WTC11 (cell line): ENCODE measurements at regions not wholly inside any gene's neighbourhood (a gene's known extent, or its start where the extent isn't known, plus 50 kb on each side); places are given as distances from the start of the nearest gene placed in this dataset.

Source experiments
- ATAC-seq: fragments of 200-7000 bp; cut with Tn5 transposase; 2 replicates; pipeline ENCODE4 v1.10.0; 2021; ENCODE audit warnings: mild to moderate bottlenecking, moderate library complexity
- CTCF ChIA-PET: fragments of 300-600 bp; sonication (Branson Sonifier 250); formaldehyde crosslinking; loops from one replicate; lab custom pipeline; 2021; ENCODE audit warnings: antibody characterized with exemption; lab: Charles Lee
- POLR2A ChIA-PET: fragments of 350-600 bp; sonication (Branson Sonifier 250); formaldehyde crosslinking; loops from one replicate; lab custom pipeline; 2021; ENCODE audit warnings: antibody characterized with exemption; lab: Charles Lee
- DNase-seq: peaks from one replicate; pipeline ENCODE4 v3.0.0; 2021; ENCODE audit warnings: low spot score
- H3K27ac Mint-ChIP-seq: 2 replicates; pipeline ENCODE4 v1.8.0; 2021; ENCODE audit warnings: mixed read lengths
- H3K27me3 Mint-ChIP-seq: 2 replicates; pipeline ENCODE4 v1.8.0; 2021; ENCODE audit warnings: low read depth, mild to moderate bottlenecking, moderate library complexity, mixed read lengths
- H3K36me3 Mint-ChIP-seq: 2 replicates; pipeline ENCODE4 v1.8.0; 2021; ENCODE audit warnings: mixed read lengths
- H3K4me1 Mint-ChIP-seq: 2 replicates; pipeline ENCODE4 v1.8.0; 2022; ENCODE audit warnings: mixed read lengths
- H3K4me3 Mint-ChIP-seq: 2 replicates; pipeline ENCODE4 v1.8.0; 2021; ENCODE audit warnings: mild to moderate bottlenecking, moderate library complexity, mixed read lengths
- H3K9me3 Mint-ChIP-seq: 2 replicates; pipeline ENCODE4 v1.8.0; 2021; ENCODE audit warnings: mixed read lengths
- ATF6 ChIP-seq: sonication (generic); formaldehyde crosslinking; IDR thresholded peaks from 2 replicates; pipeline ENCODE4 v1.8.1; 2023; ENCODE audit warnings: mild to moderate bottlenecking, missing genetic modification reagents
- CDX4 ChIP-seq: fragments of 250-450 bp; sonication (Bioruptor Pico); IDR thresholded peaks from 2 replicates; pipeline ENCODE4 v1.9.0; 2021; ENCODE audit warnings: moderate library complexity, mild to moderate bottlenecking, inconsistent platforms, borderline replicate concordance
- CTCF ChIP-seq: fragments of 200-600 bp; IDR thresholded peaks from 2 replicates; pipeline ENCODE4 v1.8.0; 2022; ENCODE audit warnings: antibody characterized with exemption
- FOXK1 ChIP-seq: sonication (generic); formaldehyde crosslinking; IDR thresholded peaks from 2 replicates; pipeline ENCODE4 v1.8.0; 2022; ENCODE audit warnings: mild to moderate bottlenecking, moderate library complexity, missing genetic modification reagents
- GABPB1 ChIP-seq: sonication (generic); formaldehyde crosslinking; IDR thresholded peaks from 2 replicates; pipeline ENCODE4 v1.8.1; 2023; ENCODE audit warnings: mild to moderate bottlenecking, missing genetic modification reagents
- IRF2 ChIP-seq: sonication (generic); formaldehyde crosslinking; IDR thresholded peaks from 2 replicates; pipeline ENCODE4 v1.8.0; 2022; ENCODE audit warnings: low read depth, missing genetic modification reagents, borderline replicate concordance
- MYBL2 ChIP-seq: sonication (generic); formaldehyde crosslinking; IDR thresholded peaks from 2 replicates; pipeline ENCODE4 v1.8.1; 2023; ENCODE audit warnings: mild to moderate bottlenecking, moderate library complexity, missing genetic modification reagents
- NFATC4 ChIP-seq: fragments of 250-450 bp; sonication (Bioruptor Pico); IDR thresholded peaks from 2 replicates; pipeline ENCODE4 v1.9.0; 2021; ENCODE audit warnings: mild to moderate bottlenecking
- NFYB ChIP-seq: sonication (generic); formaldehyde crosslinking; conservative IDR thresholded peaks from 2 replicates; pipeline ENCODE4 v1.8.0; 2022; ENCODE audit warnings: low read depth, missing genetic modification reagents
- NR1H2 ChIP-seq: sonication (generic); formaldehyde crosslinking; IDR thresholded peaks from 2 replicates; pipeline ENCODE4 v1.9.0; 2021; ENCODE audit warnings: mild to moderate bottlenecking, moderate library complexity, missing genetic modification reagents
- RORB ChIP-seq: fragments of 250-450 bp; sonication (Bioruptor Pico); IDR thresholded peaks from 2 replicates; pipeline ENCODE4 v1.9.0; 2021; ENCODE audit warnings: mild to moderate bottlenecking
- STAT6 ChIP-seq: sonication (generic); formaldehyde crosslinking; conservative IDR thresholded peaks from 2 replicates; pipeline ENCODE4 v1.8.1; 2023; ENCODE audit warnings: mild to moderate bottlenecking, low read depth, missing genetic modification reagents, moderate library complexity
- TP53 ChIP-seq: sonication (generic); formaldehyde crosslinking; IDR thresholded peaks from 2 replicates; pipeline ENCODE4 v1.8.1; 2023; ENCODE audit warnings: mild to moderate bottlenecking, missing genetic modification reagents
- USF2 ChIP-seq: sonication (generic); formaldehyde crosslinking; IDR thresholded peaks from 2 replicates; pipeline ENCODE4 v1.8.1; 2023; ENCODE audit warnings: mild to moderate bottlenecking, missing genetic modification reagents, moderate library complexity
- ZBTB43 ChIP-seq: sonication (generic); formaldehyde crosslinking; IDR thresholded peaks from 2 replicates; pipeline ENCODE4 v1.8.1; 2023; ENCODE audit warnings: mild to moderate bottlenecking, missing genetic modification reagents
- ZMAT4 ChIP-seq: fragments of 250-450 bp; sonication (Bioruptor Pico); IDR thresholded peaks from 2 replicates; pipeline ENCODE4 v1.9.0; 2021; ENCODE audit warnings: mild to moderate bottlenecking
- ZNF219 ChIP-seq: sonication (generic); formaldehyde crosslinking; IDR thresholded peaks from 2 replicates; pipeline ENCODE4 v1.8.0; 2023; ENCODE audit warnings: missing genetic modification reagents, mild to moderate bottlenecking, borderline replicate concordance
- ZNF416 ChIP-seq: fragments of 250-450 bp; sonication (Bioruptor Pico); IDR thresholded peaks from 2 replicates; pipeline ENCODE4 v1.9.0; 2021; ENCODE audit warnings: mild to moderate bottlenecking, inconsistent platforms

GRCh38 chr12:130093380-130093779, 68.9 kb upstream of the FZD10 start:
- Mint-ChIP-seq H3K27me3 (peaks cover 5% of the 10 kb centered on the region), H3K4me3 (no peak overlapping the region), H3K36me3 (peaks cover 56% of the 10 kb centered on the region), H3K9me3 (peaks cover 60% of the 10 kb centered on the region), H3K4me1 (peaks cover 3% of the 10 kb centered on the region; the same call in 1 of the 2 replicates), H3K27ac (no peak overlapping the region)
- POLR2A ChIA-PET, result no interaction called here
- TF ChIP-seq ATF6 (CRISPR knock-in tag) (no peak), MYBL2 (CRISPR knock-in tag) (no peak), ZMAT4 (no peak), CDX4 (CRISPR knock-in tag) (no peak), NFYB (CRISPR knock-in tag) (no peak), STAT6 (CRISPR knock-in tag) (no peak), ZNF416 (no peak), TP53 (CRISPR knock-in tag) (no peak), RORB (no peak), USF2 (CRISPR knock-in tag) (no peak), FOXK1 (CRISPR knock-in tag) (no peak), ZBTB43 (CRISPR knock-in tag) (no peak)
- CTCF ChIA-PET, result no interaction called here
- no peak for DNase-seq
- no peak for ATAC-seq

- Mint-ChIP-seq H3K27me3 (peaks cover 11% of the 10 kb centered on the region), H3K4me1 (peaks cover 9% of the 10 kb centered on the region; the same call in 1 of the 2 replicates), H3K9me3 (peaks cover 50% of the 10 kb centered on the region), H3K36me3 (peaks cover 43% of the 10 kb centered on the region), H3K27ac (no peak overlapping the region), H3K4me3 (no peak overlapping the region)
- DNase-seq (no peak), ATAC-seq (no peak)
- no peak for TF ChIP-seq NR1H2 (CRISPR knock-in tag)
- TF ChIP-seq ZNF416, result no peak
- no peak for TF ChIP-seq NFATC4 (CRISPR knock-in tag)
- TF ChIP-seq MYBL2 (CRISPR knock-in tag), result no peak
- no peak for TF ChIP-seq NFYB (CRISPR knock-in tag)
- no peak for TF ChIP-seq IRF2 (CRISPR knock-in tag)
- no peak for TF ChIP-seq ZNF219 (CRISPR knock-in tag)
- no peak for TF ChIP-seq GABPB1 (CRISPR knock-in tag)
- no peak for TF ChIP-seq CTCF
- POLR2A ChIA-PET, result no interaction called here
- CTCF ChIA-PET, result no interaction called here
These were observed 64.9 kb upstream of the FZD10 start for GRCh38 chr12:130097342-130097741.
